GM18505 (cell line): ENCODE measurements at regions not wholly inside any gene's neighbourhood (a gene's known extent, or its start where the extent isn't known, plus 50 kb on each side); places are given as distances from the start of the nearest gene placed in this dataset.
"Not testable (repeated sequence)": the region's sequence is repeated elsewhere in the genome, so short reads cannot be mapped to it uniquely, and the experiment has no call there.

Experiments used
- ATAC-seq: cut with Tn5 transposase; IDR thresholded peaks from one replicate; pipeline ENCODE4 v1.9.1; 2021; ENCODE audit not compliant: unreplicated experiment
- POLR2A ChIP-seq: IDR thresholded peaks from 4 replicates; pipeline ENCODE4 v1.6.1; 2011; ENCODE audit warnings: borderline replicate concordance; ENCODE audit not compliant: insufficient read depth, insufficient read length; ENCODE audit errors: extremely low read depth

DNA sequence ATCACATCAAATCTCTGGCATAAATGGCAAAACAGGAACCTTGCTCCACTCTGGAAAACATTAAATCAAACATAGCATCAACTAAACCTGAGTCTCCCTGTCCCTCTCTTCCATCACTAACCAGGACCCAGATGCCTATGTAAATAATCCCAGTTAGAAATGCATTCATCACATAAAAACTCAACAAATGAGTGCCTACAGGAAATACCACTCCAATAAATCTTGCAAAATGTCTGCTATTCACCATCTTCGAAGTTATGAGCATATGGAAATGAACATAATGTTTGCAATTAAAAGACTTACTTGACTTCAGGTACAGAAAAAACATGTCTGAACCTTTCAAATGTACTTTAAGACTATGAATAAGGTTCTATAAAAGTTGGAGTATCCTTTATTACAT is 425.0 kb downstream of the CDH11 start:
- ATAC-seq, result no peak
- no peak for TF ChIP-seq POLR2A

DNA sequence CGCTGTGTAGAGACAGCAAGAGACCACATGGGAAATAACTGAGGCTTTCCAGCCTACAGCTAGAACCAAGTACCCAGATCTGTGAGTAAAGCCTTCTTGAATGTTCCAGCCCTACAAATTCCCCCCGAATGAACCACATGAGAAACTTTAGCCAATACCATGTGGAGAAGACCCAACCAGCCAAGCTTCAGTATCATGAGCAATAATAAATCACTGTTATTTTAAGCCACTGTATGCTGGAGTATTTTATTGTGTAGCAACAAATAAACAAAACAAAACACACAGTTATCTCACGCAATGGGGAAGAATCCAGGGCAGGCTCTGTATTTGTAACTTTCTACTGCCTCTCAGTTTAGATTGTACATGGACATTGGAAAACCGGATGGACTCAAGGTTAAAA is 426.2 kb downstream of the CDH11 start:
- no peak for ATAC-seq
- no peak for TF ChIP-seq POLR2A

DNA sequence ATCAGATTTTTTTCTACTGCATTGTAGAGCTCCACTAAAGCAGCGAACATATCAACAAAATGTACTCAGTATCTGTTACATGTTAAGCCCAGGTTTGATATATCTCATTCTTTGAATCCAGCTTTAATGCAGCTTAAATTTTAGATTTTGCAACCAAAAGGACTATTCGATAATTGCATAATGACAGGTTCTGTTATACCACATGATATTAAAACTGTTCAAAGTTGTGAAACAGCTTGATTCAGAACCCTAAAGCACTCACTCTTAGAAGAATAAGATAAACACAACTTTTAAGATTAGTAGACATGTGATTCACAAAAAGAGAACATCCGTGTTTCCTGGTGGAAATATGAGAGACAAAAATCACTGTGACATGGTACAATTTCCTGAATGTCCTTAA is 427.9 kb downstream of the CDH11 start:
- no peak for TF ChIP-seq POLR2A
- no peak for ATAC-seq

DNA sequence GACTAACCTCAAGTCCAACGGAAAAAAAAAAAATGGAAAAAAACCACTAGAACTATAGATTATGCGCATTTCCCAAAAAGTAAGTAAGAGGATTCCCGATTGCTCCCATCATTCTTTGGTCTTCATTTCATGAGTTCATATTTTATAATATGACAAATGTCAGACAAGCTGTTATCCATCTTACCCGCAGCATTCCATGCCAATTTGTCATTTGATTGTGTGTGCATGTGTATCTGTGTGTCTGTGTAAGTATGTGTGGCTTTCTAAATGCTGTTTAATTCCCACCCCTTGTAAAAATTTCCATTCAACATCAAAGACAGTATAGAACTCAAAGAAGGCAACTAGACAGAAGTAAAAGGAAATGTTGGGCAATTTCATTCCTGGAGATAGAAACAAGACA is 434.1 kb downstream of the CDH11 start:
- ATAC-seq, result no peak
- TF ChIP-seq POLR2A, result no peak

DNA sequence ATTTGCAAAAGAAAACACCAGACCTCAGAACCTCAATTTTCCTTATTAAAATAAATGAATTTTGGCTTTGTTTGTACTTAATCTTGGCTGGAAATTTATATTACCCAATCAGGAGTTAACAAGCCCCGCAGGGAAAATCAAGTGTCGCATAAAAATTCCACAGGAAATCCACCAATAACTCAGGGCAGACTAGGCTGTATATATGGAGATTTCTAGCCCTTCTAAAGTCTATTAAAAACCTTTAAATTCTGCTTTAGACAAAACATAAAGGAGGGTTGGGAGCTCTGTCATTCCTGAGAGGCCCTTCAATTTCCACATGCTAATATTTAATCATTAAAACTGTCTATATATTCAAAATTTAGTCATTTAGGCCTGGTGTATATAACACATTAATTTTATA is 434.7 kb downstream of the CDH11 start:
- ATAC-seq, result no peak
- TF ChIP-seq POLR2A, result no peak

DNA sequence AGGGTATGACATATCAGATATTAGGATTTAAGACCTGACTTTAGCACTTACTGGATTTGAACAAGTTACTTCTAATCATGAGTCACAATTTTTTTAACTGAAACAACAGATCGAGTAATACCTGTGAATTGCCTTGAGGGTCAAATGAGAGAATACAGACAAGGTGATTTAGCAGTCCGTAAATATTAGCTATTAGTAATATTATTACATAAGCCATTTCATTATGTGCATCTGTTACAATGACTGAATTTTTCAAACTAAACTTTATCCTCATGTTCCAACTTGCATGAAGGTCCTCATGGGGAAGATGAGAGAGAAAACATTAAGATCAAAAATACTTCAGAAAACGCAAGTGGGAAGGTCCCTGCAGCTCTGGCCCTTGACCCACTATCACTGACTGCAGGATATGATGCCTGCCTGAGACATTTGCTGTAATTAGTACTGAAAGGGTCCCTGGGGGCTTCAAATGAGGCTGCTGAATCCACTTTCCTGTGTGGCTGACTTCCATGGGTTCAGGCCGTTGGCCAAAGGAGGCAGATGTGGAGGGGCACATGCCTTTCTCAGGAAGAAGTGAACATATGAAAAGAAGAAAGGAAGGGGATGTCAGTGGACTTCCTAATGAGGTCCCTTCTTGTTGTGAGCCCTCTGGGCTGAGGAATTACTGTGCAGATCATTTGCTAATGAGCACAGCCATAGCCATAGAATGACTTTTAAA is 441.7 kb downstream of the CDH11 start:
- no peak for ATAC-seq
- no peak for TF ChIP-seq POLR2A

DNA sequence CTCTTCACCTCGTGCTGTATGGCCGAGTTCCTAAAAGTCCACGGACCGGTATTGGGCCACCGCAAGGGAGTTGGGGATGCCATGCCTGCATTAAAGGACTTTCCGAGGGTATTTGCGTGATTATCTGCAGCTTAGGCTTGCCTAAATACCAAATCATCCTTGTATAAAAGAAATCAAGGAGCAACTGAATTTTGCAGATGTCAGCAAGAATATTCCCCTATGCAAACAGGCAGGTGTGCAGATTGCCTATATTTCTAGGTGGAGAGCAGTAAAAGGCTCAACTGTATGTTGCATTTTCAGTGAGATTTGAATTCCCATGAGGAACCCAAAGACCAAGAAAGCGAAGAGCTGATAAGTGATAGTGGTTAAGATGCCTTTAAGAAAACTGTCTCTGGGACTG is 452.3 kb downstream of the CDH11 start:
- TF ChIP-seq POLR2A, result no peak
- ATAC-seq, result no peak

DNA sequence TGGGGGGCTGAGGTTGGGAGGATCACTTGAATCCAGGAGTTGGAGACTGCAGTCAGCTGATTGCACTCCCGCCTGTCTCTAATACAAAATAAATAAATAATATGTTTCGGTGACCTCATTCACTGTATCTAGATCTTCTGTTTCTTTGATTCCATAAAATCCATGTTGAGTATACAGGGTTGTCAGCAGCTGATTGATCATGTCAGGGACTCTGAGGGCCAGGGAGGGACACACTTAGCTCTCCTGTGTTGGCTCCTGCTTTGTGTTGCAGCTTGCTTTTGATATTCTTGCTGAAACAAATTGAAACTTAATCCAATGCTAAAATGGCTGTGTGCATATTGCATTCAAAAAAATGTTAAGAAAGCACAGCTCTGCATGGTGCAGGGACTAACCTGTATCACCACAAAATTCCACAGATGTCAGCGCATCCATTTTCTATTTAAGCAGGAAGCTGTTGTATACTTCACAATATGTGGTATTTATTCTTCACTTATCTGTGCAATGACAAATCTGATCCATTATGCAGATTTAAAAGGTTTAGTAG is 454.5 kb downstream of the CDH11 start:
- TF ChIP-seq POLR2A, result no peak
- no peak for ATAC-seq

DNA sequence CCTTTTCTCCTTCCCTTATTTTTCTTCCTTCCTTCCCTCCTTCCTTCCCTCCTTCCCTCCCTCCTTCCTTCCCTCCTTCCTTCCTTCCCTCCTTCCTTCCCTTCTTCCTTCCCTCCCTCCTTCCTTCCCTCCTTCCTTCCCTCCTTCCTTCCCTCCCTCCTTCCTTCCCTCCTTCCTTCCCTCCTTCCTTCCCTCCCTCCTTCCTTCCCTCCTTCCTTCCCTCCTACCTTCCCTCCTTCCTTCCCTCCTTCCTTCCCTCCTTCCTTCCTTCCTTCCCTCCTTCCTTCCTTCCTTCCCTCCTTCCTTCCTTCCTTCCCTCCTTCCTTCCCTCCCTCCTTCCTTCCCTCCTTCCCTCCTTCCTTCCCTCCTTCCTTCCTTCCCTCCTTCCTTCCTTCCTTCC is 459.6 kb downstream of the CDH11 start:
- not testable (repeated sequence) for ATAC-seq

DNA sequence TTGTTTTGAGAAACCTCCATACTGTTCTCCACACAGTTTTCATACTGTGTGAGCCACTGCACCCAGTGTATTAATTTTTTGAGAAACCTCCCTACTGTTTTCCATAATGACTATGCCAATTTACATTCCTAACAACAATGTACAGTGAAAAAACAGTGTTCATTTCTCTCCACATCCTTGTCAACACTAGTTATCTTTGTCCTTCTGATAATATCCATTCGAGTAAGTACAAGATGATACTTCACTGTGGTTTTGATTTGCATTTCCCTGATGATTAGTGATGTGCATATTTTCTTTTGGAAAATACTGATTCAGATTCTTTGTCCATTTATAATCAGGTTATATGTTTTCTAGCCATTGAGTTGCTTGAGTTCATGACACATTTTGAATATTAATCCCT is 462.0 kb downstream of the CDH11 start:
- ATAC-seq, result no peak
- TF ChIP-seq POLR2A, result no peak

DNA sequence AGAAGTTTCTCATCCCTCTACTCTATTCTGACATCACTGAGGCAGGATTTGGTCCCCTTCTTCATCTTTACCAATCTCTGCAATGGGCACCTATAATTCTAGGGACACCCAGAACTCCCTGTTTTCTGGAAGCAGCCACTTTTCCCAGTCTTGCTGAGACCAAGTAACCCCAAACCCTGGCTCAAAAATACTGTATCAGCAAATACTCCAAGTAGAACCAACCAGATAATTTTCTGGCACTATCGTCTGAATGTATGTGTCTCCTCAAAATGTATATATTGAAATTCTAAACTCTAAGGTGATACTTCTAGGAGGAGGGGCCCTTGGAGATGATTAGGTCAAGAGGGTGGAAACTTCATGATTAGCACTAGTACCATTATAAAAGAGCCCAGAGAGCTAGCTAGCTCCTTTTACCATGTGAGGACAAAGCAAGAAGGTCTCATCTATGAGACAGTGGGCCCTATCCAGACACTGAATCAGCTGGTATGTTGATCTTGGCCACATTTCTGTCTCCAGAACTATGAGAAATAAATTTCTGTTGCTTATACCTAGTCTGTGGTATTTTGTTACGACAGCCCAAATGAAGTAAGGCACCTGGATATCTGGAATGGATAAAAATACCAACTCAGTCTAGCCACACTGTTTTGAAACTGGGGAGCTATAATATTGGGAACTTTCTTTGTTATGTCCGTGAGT is 464.4 kb downstream of the CDH11 start:
- no peak for ATAC-seq

DNA sequence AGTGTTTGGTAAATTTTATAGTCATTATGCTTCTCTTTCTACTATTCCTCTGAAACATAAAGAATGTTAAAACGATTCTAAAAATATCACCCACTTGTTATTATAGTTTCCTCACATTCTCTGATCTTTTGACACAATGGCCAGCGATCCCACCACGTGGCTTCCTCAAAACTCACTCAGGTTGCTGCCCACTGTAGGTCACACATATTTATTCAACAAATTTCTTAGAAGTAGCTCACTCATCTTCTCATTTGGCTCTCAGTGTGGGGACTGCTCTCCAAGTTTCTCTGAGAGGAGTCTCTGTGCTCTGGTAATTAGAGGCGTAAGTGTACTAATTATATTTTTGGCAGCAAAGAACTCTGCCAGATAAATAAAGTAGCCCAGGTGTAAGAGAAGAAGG is 465.4 kb downstream of the CDH11 start:
- TF ChIP-seq POLR2A, result no peak
- no peak for ATAC-seq

More for the DNA sequence above, 464.4 kb downstream of the CDH11 start:
- no peak for TF ChIP-seq POLR2A

DNA sequence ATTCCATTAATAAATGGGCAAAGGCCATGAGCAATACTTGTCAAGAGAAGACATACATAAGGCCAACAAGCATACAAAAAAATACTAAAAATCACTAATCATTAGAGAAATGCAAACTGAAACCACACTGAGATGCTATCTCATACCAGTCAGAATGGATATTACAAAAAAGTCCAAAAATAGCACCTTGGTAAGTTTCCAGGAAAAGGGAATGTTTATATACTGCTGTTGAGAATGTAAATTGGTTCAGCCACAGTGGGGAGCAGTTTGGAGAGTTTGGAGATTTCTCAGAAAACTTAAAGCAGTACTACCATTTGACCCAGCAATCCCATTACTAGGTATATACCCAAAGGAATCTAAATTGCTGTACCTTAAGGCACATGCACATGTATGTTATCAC is 467.7 kb downstream of the CDH11 start:
- TF ChIP-seq POLR2A, result no peak
- no peak for ATAC-seq

DNA sequence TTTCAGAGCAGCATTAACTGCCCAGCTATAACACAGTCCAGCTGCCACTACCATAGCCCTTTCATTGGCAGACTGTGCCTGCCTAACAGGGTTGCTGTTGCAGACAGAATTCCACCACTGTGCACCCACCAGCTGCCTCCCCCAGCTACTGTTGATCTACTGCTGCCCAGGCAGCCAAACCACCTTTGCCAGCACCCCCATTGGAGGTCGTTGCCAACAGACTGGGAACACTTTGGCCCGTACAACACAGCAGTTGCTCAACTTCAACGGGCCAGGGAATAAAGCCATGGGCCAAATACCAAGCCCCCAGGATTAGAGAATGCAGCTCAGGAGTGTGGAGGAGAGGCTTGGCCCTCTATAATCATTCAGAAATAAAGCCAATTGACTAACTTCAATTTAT is 473.6 kb downstream of the CDH11 start:
- ATAC-seq, result no peak
- no peak for TF ChIP-seq POLR2A
